H1 (cell line): ENCODE measurements at regions not wholly inside any gene's neighbourhood (a gene's known extent, or its start where the extent isn't known, plus 50 kb on each side); places are given as distances from the start of the nearest gene placed in this dataset.

ENCODE experiments used
- CHD1 ChIP-seq: IDR thresholded peaks from 2 replicates; pipeline ENCODE4 v1.6.1; 2012; ENCODE audit warnings: low read depth, low read length, improper control_type of control experiment
- CHD7 ChIP-seq: fragments of 300-600 bp; sonication (generic); IDR thresholded peaks from 2 replicates; pipeline ENCODE4 v1.7.1; 2012; ENCODE audit warnings: low read length, moderate library complexity, mild to moderate bottlenecking, inconsistent platforms; ENCODE audit not compliant: insufficient replicate concordance
- NANOG ChIP-seq: IDR thresholded peaks from 2 replicates; pipeline ENCODE4 v1.6.1; 2011; ENCODE audit warnings: low read length, low read depth, mild to moderate bottlenecking, inconsistent platforms; ENCODE audit not compliant: insufficient read depth, poor library complexity, severe bottlenecking
- TCF12 ChIP-seq: IDR thresholded peaks from 2 replicates; pipeline ENCODE4 v1.6.1; 2011; ENCODE audit warnings: low read depth, mild to moderate bottlenecking, low read length

- TF ChIP-seq CHD7 (peak; percentile 60), NANOG (peak; percentile 76), TCF12 (no peak), CHD1 (no peak)
Measured at GRCh38 chr4:165656829-165657490, 216.1 kb upstream of the TLL1 start (continued).
